ENCODE measurements at regions not wholly inside any gene's neighbourhood (a gene's known extent, or its start where the extent isn't known, plus 50 kb on each side); places are given as distances from the start of the nearest gene placed in this dataset.

DNA sequence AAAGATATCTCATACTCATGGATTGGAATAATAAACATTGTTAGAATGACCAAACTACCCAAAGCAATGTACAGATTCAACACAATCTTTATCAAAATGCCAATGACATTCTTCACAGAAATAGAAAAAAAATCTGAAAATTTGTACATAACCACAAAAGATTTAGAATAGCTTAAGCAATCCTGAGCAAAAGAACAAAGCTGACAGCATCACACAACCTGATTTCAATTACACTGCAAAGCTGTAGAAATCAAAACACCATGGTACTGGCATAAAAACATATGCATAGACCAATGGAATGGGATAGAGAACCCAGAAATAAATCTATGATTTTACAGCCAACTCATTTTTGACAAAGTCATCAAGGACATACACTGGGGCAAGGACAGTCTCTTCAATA, 130.0 kb upstream of the TMEM72 start:
- no peak for DNase-seq (ENCODE audit: low spot score)
- Histone ChIP-seq H3K27me3 (no peaks in the 10 kb centered on the region), H3K4me3 (no peak overlapping the region), H3K9me3 (ENCODE audit: low read depth) (no peaks in the 10 kb centered on the region), H3K4me1 (no peaks in the 10 kb centered on the region), H3F3A (ENCODE audit: low read depth) (no peaks in the 10 kb centered on the region), H3K4me2 (no peak overlapping the region), H3K36me3 (no peaks in the 10 kb centered on the region), H4K20me1 (ENCODE audit: low read depth) (no peaks in the 10 kb centered on the region), H3K79me2 (ENCODE audit: low read depth) (no peaks in the 10 kb centered on the region), H2AFZ (replicated peaks) (no peak overlapping the region), H3K9ac (no peak overlapping the region), H3K27ac (no peak overlapping the region)
- Mint-ChIP-seq H3K36me3 (no peaks in the 10 kb centered on the region), H3K4me3 (no peak overlapping the region), H3K27me3 (ENCODE audit: insufficient read depth, low read depth) (peaks cover 2% of the 10 kb centered on the region), H3K9me3 (no peaks in the 10 kb centered on the region), H3K27ac (no peak overlapping the region), H3K4me1 (no peaks in the 10 kb centered on the region)
- TF ChIP-seq, protein P1, sequence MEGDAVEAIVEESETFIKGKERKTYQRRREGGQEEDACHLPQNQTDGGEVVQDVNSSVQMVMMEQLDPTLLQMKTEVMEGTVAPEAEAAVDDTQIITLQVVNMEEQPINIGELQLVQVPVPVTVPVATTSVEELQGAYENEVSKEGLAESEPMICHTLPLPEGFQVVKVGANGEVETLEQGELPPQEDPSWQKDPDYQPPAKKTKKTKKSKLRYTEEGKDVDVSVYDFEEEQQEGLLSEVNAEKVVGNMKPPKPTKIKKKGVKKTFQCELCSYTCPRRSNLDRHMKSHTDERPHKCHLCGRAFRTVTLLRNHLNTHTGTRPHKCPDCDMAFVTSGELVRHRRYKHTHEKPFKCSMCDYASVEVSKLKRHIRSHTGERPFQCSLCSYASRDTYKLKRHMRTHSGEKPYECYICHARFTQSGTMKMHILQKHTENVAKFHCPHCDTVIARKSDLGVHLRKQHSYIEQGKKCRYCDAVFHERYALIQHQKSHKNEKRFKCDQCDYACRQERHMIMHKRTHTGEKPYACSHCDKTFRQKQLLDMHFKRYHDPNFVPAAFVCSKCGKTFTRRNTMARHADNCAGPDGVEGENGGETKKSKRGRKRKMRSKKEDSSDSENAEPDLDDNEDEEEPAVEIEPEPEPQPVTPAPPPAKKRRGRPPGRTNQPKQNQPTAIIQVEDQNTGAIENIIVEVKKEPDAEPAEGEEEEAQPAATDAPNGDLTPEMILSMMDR (IDR thresholded peaks at IDR 0.05), result no peak
- TF ChIP-seq EZH2phosphoT487 (IDR thresholded peaks at IDR 0.05), result no peak
- no peak for TF ChIP-seq EZH2 (IDR thresholded peaks at IDR 0.05)

DNA sequence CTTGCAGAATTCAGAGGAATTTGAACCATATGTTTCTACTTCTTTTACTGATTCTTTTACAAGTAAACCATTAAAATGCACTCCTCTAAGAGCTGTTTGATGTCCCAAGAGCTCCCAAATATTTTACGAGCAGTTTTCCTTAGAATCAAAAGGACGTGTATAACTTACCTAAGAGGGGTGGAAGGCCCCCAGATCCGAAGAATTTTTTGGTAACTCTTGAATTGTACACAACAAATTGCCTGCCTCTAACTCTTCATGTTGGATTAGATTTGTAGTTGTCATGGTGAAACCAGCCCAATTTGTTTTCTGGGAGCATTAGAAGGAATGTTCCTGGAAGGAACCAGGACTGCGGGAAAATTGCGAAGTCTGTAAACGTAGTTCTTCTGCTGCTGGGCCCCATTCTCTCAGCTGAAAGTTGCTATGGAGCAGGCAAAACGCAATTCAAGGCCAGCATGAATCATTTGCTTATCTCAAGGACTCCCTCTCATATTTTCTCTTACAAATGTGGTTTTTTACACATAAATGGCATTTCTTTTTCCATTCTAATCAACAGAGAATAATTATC, 124.8 kb upstream of the TMEM72 start:
- no peaks in the 10 kb centered on the region for H4K20me1 ChIP-seq (ENCODE audit: low read depth)
- Mint-ChIP-seq H3K4me1 (peaks cover 3% of the 10 kb centered on the region), H3K27ac (no peak overlapping the region), H3K27me3 (ENCODE audit: insufficient read depth, low read depth) (peaks cover 4% of the 10 kb centered on the region), H3K36me3 (no peaks in the 10 kb centered on the region), H3K4me3 (no peak overlapping the region), H3K9me3 (peaks cover 2% of the 10 kb centered on the region)
- no peak overlapping the region for H3K4me2 ChIP-seq
- no peaks in the 10 kb centered on the region for H3F3A ChIP-seq (ENCODE audit: low read depth)
- no peaks in the 10 kb centered on the region for H3K4me1 ChIP-seq
- H3K79me2 ChIP-seq (ENCODE audit: low read depth), result no peaks in the 10 kb centered on the region
- no peak overlapping the region for H2AFZ ChIP-seq (replicated peaks)
- H3K27ac ChIP-seq, result no peak overlapping the region
- no peaks in the 10 kb centered on the region for H3K36me3 ChIP-seq
- TF ChIP-seq EZH2phosphoT487 (IDR thresholded peaks at IDR 0.05) (no peak), EZH2 (IDR thresholded peaks at IDR 0.05) (no peak)
- DNase-seq (ENCODE audit: low spot score), result no peak
- no peak overlapping the region for H3K9ac ChIP-seq
- no peak overlapping the region for H3K4me3 ChIP-seq
- H3K9me3 ChIP-seq (ENCODE audit: low read depth), result no peaks in the 10 kb centered on the region
- no peaks in the 10 kb centered on the region for H3K27me3 ChIP-seq

DNA sequence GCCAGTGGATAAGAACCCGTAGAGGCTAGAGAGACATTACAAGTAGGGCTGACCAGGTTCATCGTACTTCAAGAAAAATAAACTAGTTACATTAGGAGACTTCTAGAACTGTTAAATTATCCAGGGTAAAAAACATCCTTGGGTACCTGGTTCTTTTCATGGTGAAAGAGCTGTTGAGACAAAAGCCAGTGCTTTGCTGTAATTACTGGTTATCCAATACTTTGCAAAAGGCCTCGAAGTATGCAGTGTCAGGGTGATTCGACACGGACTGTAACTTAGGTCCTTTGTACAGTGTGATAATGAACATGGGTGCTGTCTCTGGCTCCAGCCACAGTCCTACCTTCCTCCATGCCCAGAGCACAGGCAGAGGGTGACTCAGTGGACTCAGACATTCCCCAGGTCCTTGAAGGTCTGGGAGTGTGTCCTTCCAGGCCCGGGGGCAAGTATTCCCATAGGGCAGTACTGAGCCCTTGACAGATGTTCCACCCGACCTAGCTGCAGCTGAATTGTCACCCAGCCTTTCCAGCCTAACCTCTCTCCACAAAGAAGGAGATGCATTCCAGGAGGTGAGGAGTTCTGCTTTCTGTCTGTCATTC, 123.6 kb upstream of the TMEM72 start:
- Mint-ChIP-seq H3K36me3 (no peaks in the 10 kb centered on the region), H3K9me3 (peaks cover 2% of the 10 kb centered on the region), H3K27ac (no peak overlapping the region), H3K27me3 (ENCODE audit: insufficient read depth, low read depth) (peaks cover 4% of the 10 kb centered on the region), H3K4me1 (peaks cover 3% of the 10 kb centered on the region), H3K4me3 (no peak overlapping the region)
- H3K27me3 ChIP-seq, result no peaks in the 10 kb centered on the region
- TF ChIP-seq, protein P1 (IDR thresholded peaks at IDR 0.05), result no peak
- no peak for TF ChIP-seq EZH2 (IDR thresholded peaks at IDR 0.05)
- H3K4me1 ChIP-seq, result no peaks in the 10 kb centered on the region
- no peaks in the 10 kb centered on the region for H3K36me3 ChIP-seq
- H3K79me2 ChIP-seq (ENCODE audit: low read depth), result no peaks in the 10 kb centered on the region
- no peaks in the 10 kb centered on the region for H3K9me3 ChIP-seq (ENCODE audit: low read depth)
- DNase-seq (ENCODE audit: low spot score), result no peak
- H4K20me1 ChIP-seq (ENCODE audit: low read depth), result no peaks in the 10 kb centered on the region
- H3K4me3 ChIP-seq, result no peak overlapping the region
- H3K4me2 ChIP-seq, result no peak overlapping the region
- H3F3A ChIP-seq (ENCODE audit: low read depth), result no peaks in the 10 kb centered on the region
- no peak overlapping the region for H2AFZ ChIP-seq (replicated peaks)
- H3K27ac ChIP-seq, result no peak overlapping the region
- no peak overlapping the region for H3K9ac ChIP-seq
